Coronary artery (tissue), 2 donors: ENCODE measurements at regions not wholly inside any gene's neighbourhood (a gene's known extent, or its start where the extent isn't known, plus 50 kb on each side); places are given as distances from the start of the nearest gene placed in this dataset.
"Not testable (repeated sequence)": the region's sequence is repeated elsewhere in the genome, so short reads cannot be mapped to it uniquely, and the experiment has no call there.

Source experiments
- DNase-seq: peaks from one replicate; pipeline ENCODE4 v3.0.0-alpha.2; 2017; ENCODE audit warnings: low spot score
- H3K27ac ChIP-seq, 2 donors: fragments of 200-600 bp; sonication (generic); one replicate each; pipeline ENCODE4 v1.5.1; 2016 to 2019
- H3K4me3 ChIP-seq: fragments of 200-600 bp; sonication (generic); 2 replicates; pipeline ENCODE4 v1.5.1; 2016; ENCODE audit warnings: mild to moderate bottlenecking, moderate library complexity
- CTCF ChIP-seq: fragments of 200-600 bp; sonication (generic); IDR thresholded peaks from one replicate; pipeline ENCODE4 v1.5.1; 2019; ENCODE audit warnings: antibody characterized with exemption

- no peak for TF ChIP-seq CTCF
- no peak overlapping the region for H3K4me3 ChIP-seq
- no peak overlapping the region for H3K27ac ChIP-seq
- DNase-seq: no peak
Observed at GRCh38 chr2:176892676-176893226, 319.8 kb upstream of the HNRNPA3 start.

- no peak overlapping the region for H3K4me3 ChIP-seq
- no peak for DNase-seq
- no peak overlapping the region for H3K27ac ChIP-seq
- TF ChIP-seq CTCF: no peak
Observed at GRCh38 chr2:176895158-176895557, 317.4 kb upstream of the HNRNPA3 start.

GRCh38 chr2:176902454-176902853 is 310.1 kb upstream of the HNRNPA3 start:
- no peak for TF ChIP-seq CTCF
- no peak for DNase-seq
- Histone ChIP-seq H3K27ac (no peak overlapping the region), H3K4me3 (no peak overlapping the region)

GRCh38 chr2:176904053-176904452 is 308.5 kb upstream of the HNRNPA3 start:
- H3K4me3 ChIP-seq, DNase-seq, H3K27ac ChIP-seq: not testable (repeated sequence)

- Histone ChIP-seq H3K4me3 (no peak overlapping the region), H3K27ac (no peak overlapping the region)
- no peak for DNase-seq
- TF ChIP-seq CTCF: no peak
Observed at GRCh38 chr2:176907341-176907740, 305.3 kb upstream of the HNRNPA3 start.

- no peak for DNase-seq
- no peak for TF ChIP-seq CTCF
- Histone ChIP-seq H3K27ac (no peak overlapping the region), H3K4me3 (no peak overlapping the region)
Observed at GRCh38 chr2:176910828-176911227, 301.8 kb upstream of the HNRNPA3 start.

GRCh38 chr2:176913955-176914354 is 298.6 kb upstream of the HNRNPA3 start:
- Histone ChIP-seq H3K4me3 (no peak overlapping the region), H3K27ac (no peak overlapping the region)
- no peak for TF ChIP-seq CTCF
- DNase-seq: no peak

- H3K4me3 ChIP-seq: no peak overlapping the region
- TF ChIP-seq CTCF: no peak
Observed at GRCh38 chr2:176914371-176914770, 298.2 kb upstream of the HNRNPA3 start.

GRCh38 chr2:176922545-176922944 is 290.0 kb upstream of the HNRNPA3 start:
- H3K4me3 ChIP-seq, H3K27ac ChIP-seq, DNase-seq: not testable (repeated sequence)

More at GRCh38 chr2:176914371-176914770, 298.2 kb upstream of the HNRNPA3 start:
- H3K27ac ChIP-seq: no peak overlapping the region
- DNase-seq: no peak
